Endodermal cell (in vitro differentiated cells): ENCODE measurements at regions not wholly inside any gene's neighbourhood (a gene's known extent, or its start where the extent isn't known, plus 50 kb on each side); places are given as distances from the start of the nearest gene placed in this dataset.

Source experiments
- DNase-seq: peaks from one replicate; pipeline ENCODE4 v3.0.0-alpha.2; 2017
- H3K27ac ChIP-seq: 2 replicates; pipeline ENCODE4 v1.5.1; 2013; ENCODE audit warnings: mild to moderate bottlenecking, low read depth, low read length, moderate library complexity
- H3K27me3 ChIP-seq: 2 replicates; pipeline ENCODE4 v1.6.1; 2013; ENCODE audit warnings: mild to moderate bottlenecking, low read length, moderate library complexity; ENCODE audit not compliant: insufficient read depth, control insufficient read depth, poor library complexity, severe bottlenecking
- H3K36me3 ChIP-seq: 2 replicates; pipeline ENCODE4 v1.7.0; 2013; ENCODE audit warnings: mild to moderate bottlenecking, low read length, moderate library complexity; ENCODE audit not compliant: control insufficient read depth, insufficient read depth
- H3K4me1 ChIP-seq: one replicate; pipeline ENCODE4 v1.7.0; 2013; ENCODE audit warnings: low read length; ENCODE audit not compliant: control insufficient read depth, insufficient read depth
- H3K4me3 ChIP-seq: 2 replicates; pipeline ENCODE4 v1.5.1; 2013; ENCODE audit warnings: mild to moderate bottlenecking, low read length, moderate library complexity
- H3K9ac ChIP-seq: 2 replicates; pipeline ENCODE4 v1.6.1; 2013; ENCODE audit warnings: mild to moderate bottlenecking, low read length, moderate library complexity; ENCODE audit not compliant: poor library complexity, severe bottlenecking; ENCODE audit errors: extremely low read depth
- H3K9me3 ChIP-seq: 2 replicates; pipeline ENCODE4 v1.6.1; 2013; ENCODE audit warnings: mild to moderate bottlenecking, low read length, moderate library complexity; ENCODE audit not compliant: control insufficient read depth
- H3K27ac Mint-ChIP-seq: 2 replicates; pipeline ENCODE4 v1.8.0; 2020; ENCODE audit warnings: mixed read lengths
- H3K27me3 Mint-ChIP-seq: 2 replicates; pipeline ENCODE4 v1.8.0; 2021; ENCODE audit warnings: mild to moderate bottlenecking, mixed read lengths; ENCODE audit not compliant: insufficient read depth
- H3K36me3 Mint-ChIP-seq: 2 replicates; pipeline ENCODE4 v1.8.0; 2020; ENCODE audit warnings: low read depth, mixed read lengths
- H3K4me1 Mint-ChIP-seq: 2 replicates; pipeline ENCODE4 v1.8.0; 2020; ENCODE audit warnings: mixed read lengths
- H3K4me3 Mint-ChIP-seq: 2 replicates; pipeline ENCODE4 v1.8.0; 2020; ENCODE audit warnings: mild to moderate bottlenecking, moderate library complexity, mixed read lengths
- H3K9me3 Mint-ChIP-seq: 2 replicates; pipeline ENCODE4 v1.8.0; 2020; ENCODE audit warnings: mild to moderate bottlenecking, mixed read lengths
- WGBS, 2 experiments: methylation state at CpG; one replicate each; pipeline versions ENCODE4 v1.1.5 to v1.1.7; 2013; ENCODE audit warnings: missing lambda C conversion rate in 2 of 2, mixed read lengths in 1 of 2; ENCODE audit not compliant: insufficient coverage in 1 of 2, insufficient read length in 1 of 2; 5-methylcytosine and 5-hydroxymethylcytosine counted together
- TF ChIP-seq, protein P1 (sequence below): fragments of 200-600 bp; sonication (generic); conservative IDR thresholded peaks from 2 replicates; pipeline ENCODE4 v1.5.0; 2021; ENCODE audit warnings: antibody characterized with exemption, mild to moderate bottlenecking

DNA sequence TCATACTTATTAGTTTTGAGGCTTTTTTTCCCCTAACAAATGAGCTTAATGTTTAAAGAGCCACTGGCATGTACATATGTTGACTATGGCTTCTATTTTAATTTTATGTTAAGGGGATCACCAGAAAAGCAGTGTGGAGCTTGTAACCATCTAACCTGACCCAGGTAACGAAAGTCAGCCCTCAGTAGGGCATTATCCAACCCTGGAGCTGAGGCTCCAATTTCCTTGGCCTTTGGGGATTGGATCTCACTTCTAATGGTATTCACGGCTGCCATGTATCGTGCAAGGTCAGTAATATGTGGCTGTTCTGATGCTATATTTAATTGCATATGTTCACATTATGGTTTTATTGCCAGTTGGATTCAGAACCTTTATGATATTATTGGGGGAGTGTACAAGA lies 75.2 kb upstream of the CCSER1 start:
- Histone ChIP-seq H3K4me1 (no peaks in the 10 kb centered on the region), H3K9me3 (no peaks in the 10 kb centered on the region), H3K9ac (no peak overlapping the region), H3K36me3 (no peaks in the 10 kb centered on the region), H3K27ac (no peak overlapping the region), H3K4me3 (no peak overlapping the region), H3K27me3 (no peaks in the 10 kb centered on the region)
- no peaks in the 10 kb centered on the region for H3K27me3 Mint-ChIP-seq
- TF ChIP-seq, protein P1, sequence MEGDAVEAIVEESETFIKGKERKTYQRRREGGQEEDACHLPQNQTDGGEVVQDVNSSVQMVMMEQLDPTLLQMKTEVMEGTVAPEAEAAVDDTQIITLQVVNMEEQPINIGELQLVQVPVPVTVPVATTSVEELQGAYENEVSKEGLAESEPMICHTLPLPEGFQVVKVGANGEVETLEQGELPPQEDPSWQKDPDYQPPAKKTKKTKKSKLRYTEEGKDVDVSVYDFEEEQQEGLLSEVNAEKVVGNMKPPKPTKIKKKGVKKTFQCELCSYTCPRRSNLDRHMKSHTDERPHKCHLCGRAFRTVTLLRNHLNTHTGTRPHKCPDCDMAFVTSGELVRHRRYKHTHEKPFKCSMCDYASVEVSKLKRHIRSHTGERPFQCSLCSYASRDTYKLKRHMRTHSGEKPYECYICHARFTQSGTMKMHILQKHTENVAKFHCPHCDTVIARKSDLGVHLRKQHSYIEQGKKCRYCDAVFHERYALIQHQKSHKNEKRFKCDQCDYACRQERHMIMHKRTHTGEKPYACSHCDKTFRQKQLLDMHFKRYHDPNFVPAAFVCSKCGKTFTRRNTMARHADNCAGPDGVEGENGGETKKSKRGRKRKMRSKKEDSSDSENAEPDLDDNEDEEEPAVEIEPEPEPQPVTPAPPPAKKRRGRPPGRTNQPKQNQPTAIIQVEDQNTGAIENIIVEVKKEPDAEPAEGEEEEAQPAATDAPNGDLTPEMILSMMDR = no peak
- no peaks in the 10 kb centered on the region for H3K9me3 Mint-ChIP-seq
- no peak overlapping the region for H3K4me3 Mint-ChIP-seq
- no peak for DNase-seq
- 87 to 92% methylated on average over 3 of the region's 3 CpGs for WGBS, 2 experiments
- no peaks in the 10 kb centered on the region for H3K4me1 Mint-ChIP-seq
- H3K36me3 Mint-ChIP-seq = no peaks in the 10 kb centered on the region
- H3K27ac Mint-ChIP-seq = no peak overlapping the region

DNA sequence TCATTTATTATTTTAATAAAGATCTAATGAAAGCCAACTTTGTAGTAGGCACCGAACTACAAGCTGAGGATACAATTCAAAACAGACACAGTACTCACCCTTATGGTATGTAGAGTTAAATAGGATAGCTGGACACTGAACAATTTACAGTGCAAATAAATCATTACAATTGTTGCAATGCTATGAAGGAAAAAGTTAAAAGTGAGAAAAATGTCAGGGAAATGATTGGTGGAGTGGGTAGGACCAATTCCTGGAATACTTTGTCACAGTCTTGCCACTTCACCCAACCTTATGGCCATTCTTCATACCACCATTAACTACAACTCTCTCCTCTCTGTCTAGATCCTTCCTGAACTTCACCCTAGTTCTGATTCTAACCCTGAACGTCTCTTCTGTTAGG lies 70.1 kb upstream of the CCSER1 start:
- Mint-ChIP-seq H3K4me1 (no peaks in the 10 kb centered on the region), H3K27me3 (no peaks in the 10 kb centered on the region), H3K4me3 (no peak overlapping the region), H3K27ac (no peak overlapping the region), H3K36me3 (no peaks in the 10 kb centered on the region), H3K9me3 (no peaks in the 10 kb centered on the region)
- Histone ChIP-seq H3K27ac (no peak overlapping the region), H3K36me3 (no peaks in the 10 kb centered on the region), H3K27me3 (no peaks in the 10 kb centered on the region), H3K9ac (no peak overlapping the region), H3K9me3 (no peaks in the 10 kb centered on the region), H3K4me1 (no peaks in the 10 kb centered on the region), H3K4me3 (no peak overlapping the region)
- WGBS, 2 experiments = 91 to 100% methylated on average over 1 to 2 of the region's 2 CpGs
- TF ChIP-seq, protein P1 = no peak
- DNase-seq = no peak

DNA sequence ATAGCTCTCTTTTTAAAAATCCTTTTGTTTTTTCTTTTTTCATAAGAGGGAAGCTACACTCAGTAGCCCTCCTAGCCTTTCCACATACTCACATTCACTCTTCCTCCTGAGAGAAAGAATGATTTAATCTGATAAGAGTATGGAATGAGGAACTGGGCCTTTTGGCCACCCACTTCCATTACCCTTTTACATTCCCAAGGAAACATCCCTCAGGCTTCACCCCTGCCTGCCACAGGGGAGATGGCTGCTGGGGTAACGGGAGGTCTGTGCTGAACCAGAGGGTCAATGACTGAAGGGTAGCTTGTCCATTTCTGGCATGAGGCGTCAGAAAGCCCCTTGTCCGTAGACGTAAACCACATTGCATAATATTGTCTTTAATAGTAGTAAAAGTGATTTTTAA lies 67.2 kb upstream of the CCSER1 start:
- TF ChIP-seq, protein P1 = no peak
- no peak for DNase-seq
- Histone ChIP-seq H3K4me1 (peaks cover 6% of the 10 kb centered on the region), H3K27ac (no peak overlapping the region), H3K4me3 (no peak overlapping the region), H3K36me3 (no peaks in the 10 kb centered on the region), H3K9ac (no peak overlapping the region), H3K27me3 (no peaks in the 10 kb centered on the region), H3K9me3 (no peaks in the 10 kb centered on the region)
- Mint-ChIP-seq H3K4me3 (no peak overlapping the region), H3K27me3 (no peaks in the 10 kb centered on the region), H3K27ac (no peak overlapping the region), H3K9me3 (no peaks in the 10 kb centered on the region), H3K4me1 (peaks cover 4% of the 10 kb centered on the region), H3K36me3 (no peaks in the 10 kb centered on the region)
- WGBS, 2 experiments = 86% methylated on average over 2 of the region's 4 CpGs; no CpG with 5 or more reads in 1 of the 2 experiments
